Gastrocnemius medialis (tissue), 4 donors: ENCODE measurements at regions not wholly inside any gene's neighbourhood (a gene's known extent, or its start where the extent isn't known, plus 50 kb on each side); places are given as distances from the start of the nearest gene placed in this dataset.

ENCODE experiments used
- POLR2A ChIP-seq, 2 donors: fragments of 450-650 bp; IDR thresholded peaks; one replicate each; pipeline ENCODE4 v1.6.1; 2017; ENCODE audit warnings: antibody characterized with exemption in 2 of 2, mild to moderate bottlenecking in 2 of 2, moderate library complexity in 2 of 2
- TF ChIP-seq, protein P1 (sequence below), 5 experiments: fragments of 450-650 bp in 3 of 5; fragments of 200-600 bp in 2 of 5; sonication (generic) in 2 of 5; IDR thresholded peaks in 4 of 5; conservative IDR thresholded peaks in 1 of 5; 1 replicate in 4 of 5; 2 replicates in 1 of 5; pipeline ENCODE4 v1.5.1; 2016 to 2019; ENCODE audit warnings: antibody characterized with exemption in 5 of 5, mild to moderate bottlenecking in 3 of 5, moderate library complexity in 3 of 5

DNA sequence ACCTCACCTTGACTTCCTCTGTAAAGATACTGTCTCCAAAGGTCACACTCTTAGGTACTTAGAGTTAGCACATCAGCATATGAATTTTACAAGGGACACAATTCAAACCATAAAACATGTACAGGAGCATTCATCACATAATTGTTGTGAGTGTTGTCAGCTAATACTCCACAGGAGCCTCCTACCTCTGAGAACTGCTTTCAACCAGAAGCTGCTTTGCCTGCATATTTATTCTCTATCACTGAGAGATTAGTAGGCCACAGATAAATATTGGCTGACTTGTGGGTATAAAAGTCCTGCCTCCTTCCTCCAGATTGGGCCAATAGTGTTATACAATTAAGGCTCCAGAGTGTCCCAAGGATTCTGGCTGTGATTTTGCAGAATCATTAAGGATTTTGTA lies 1207.0 kb downstream of the XPNPEP1 start:
- TF ChIP-seq, protein P1, sequence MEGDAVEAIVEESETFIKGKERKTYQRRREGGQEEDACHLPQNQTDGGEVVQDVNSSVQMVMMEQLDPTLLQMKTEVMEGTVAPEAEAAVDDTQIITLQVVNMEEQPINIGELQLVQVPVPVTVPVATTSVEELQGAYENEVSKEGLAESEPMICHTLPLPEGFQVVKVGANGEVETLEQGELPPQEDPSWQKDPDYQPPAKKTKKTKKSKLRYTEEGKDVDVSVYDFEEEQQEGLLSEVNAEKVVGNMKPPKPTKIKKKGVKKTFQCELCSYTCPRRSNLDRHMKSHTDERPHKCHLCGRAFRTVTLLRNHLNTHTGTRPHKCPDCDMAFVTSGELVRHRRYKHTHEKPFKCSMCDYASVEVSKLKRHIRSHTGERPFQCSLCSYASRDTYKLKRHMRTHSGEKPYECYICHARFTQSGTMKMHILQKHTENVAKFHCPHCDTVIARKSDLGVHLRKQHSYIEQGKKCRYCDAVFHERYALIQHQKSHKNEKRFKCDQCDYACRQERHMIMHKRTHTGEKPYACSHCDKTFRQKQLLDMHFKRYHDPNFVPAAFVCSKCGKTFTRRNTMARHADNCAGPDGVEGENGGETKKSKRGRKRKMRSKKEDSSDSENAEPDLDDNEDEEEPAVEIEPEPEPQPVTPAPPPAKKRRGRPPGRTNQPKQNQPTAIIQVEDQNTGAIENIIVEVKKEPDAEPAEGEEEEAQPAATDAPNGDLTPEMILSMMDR (IDR thresholded peaks at IDR 0.05 in 4 of 5, conservative IDR thresholded peaks at IDR 0.05 in 1 of 5): no peak
- no peak for TF ChIP-seq POLR2A (IDR thresholded peaks at IDR 0.05)
